CD4-positive, alpha-beta T cell (primary cell): ENCODE measurements at regions not wholly inside any gene's neighbourhood (a gene's known extent, or its start where the extent isn't known, plus 50 kb on each side); places are given as distances from the start of the nearest gene placed in this dataset.
"Not testable (repeated sequence)": the region's sequence is repeated elsewhere in the genome, so short reads cannot be mapped to it uniquely, and the experiment has no call there.

Experiments
- ATAC-seq: fragments of 200-7000 bp; cut with Tn5 transposase; one replicate; pipeline ENCODE4 v1.10.0; 2022; ENCODE audit warnings: mild to moderate bottlenecking; ENCODE audit not compliant: poor library complexity
- CTCF ChIA-PET: fragments of 350-600 bp; sonication (Branson Sonifier 250); formaldehyde crosslinking; loops from one replicate; lab custom pipeline; 2021; ENCODE audit warnings: antibody characterized with exemption, inconsistent platforms; lab: Charles Lee
- POLR2A ChIA-PET: fragments of 350-600 bp; sonication (Branson Sonifier 250); formaldehyde crosslinking; loops from one replicate; lab custom pipeline; 2021; ENCODE audit warnings: antibody characterized with exemption, inconsistent platforms; lab: Charles Lee
- DNase-seq, 14 experiments: peaks; one replicate each; pipeline ENCODE4 v3.0.0-alpha.2; 2013 to 2020; ENCODE audit warnings: mixed read lengths in 2 of 14
- H3K27ac ChIP-seq, 2 donors: one replicate each; pipeline versions ENCODE4 v1.5.1 to v1.7.0; 2013; ENCODE audit warnings: low read length in 2 of 2, low read depth in 1 of 2, mild to moderate bottlenecking in 1 of 2
- H3K27me3 ChIP-seq, 2 experiments: 1 replicate in 1 of 2; 2 replicates in 1 of 2; pipeline versions ENCODE4 v1.6.1 to v1.7.0; 2013; ENCODE audit warnings: low read length in 2 of 2, control low read depth in 1 of 2, mild to moderate bottlenecking in 1 of 2, moderate library complexity in 1 of 2; ENCODE audit not compliant: insufficient read depth in 2 of 2, control insufficient read depth in 1 of 2
- H3K36me3 ChIP-seq: one replicate; pipeline ENCODE4 v1.6.1; 2013; ENCODE audit warnings: low read length, control low read depth; ENCODE audit not compliant: insufficient read depth
- H3K4me1 ChIP-seq: one replicate; pipeline ENCODE4 v1.6.1; 2013; ENCODE audit warnings: low read length, control low read depth; ENCODE audit not compliant: insufficient read depth
- H3K4me3 ChIP-seq: one replicate; pipeline ENCODE4 v1.5.1; 2013; ENCODE audit warnings: mild to moderate bottlenecking, low read length, moderate library complexity
- H3K9me3 ChIP-seq, 2 experiments: 1 replicate in 1 of 2; 2 replicates in 1 of 2; pipeline versions ENCODE4 v1.6.1 to v1.7.0; 2013; ENCODE audit warnings: low read length in 2 of 2, mild to moderate bottlenecking in 2 of 2, control low read depth in 1 of 2, moderate library complexity in 1 of 2; ENCODE audit not compliant: control insufficient read depth in 1 of 2, insufficient read depth in 1 of 2
- H3K27ac Mint-ChIP-seq: one replicate; pipeline ENCODE4 v1.8.0; 2020; ENCODE audit warnings: mixed read lengths
- H3K27me3 Mint-ChIP-seq: one replicate; pipeline ENCODE4 v1.8.0; 2021; ENCODE audit warnings: mixed read lengths
- H3K36me3 Mint-ChIP-seq: one replicate; pipeline ENCODE4 v1.8.0; 2021; ENCODE audit warnings: low read depth, mixed read lengths
- H3K4me1 Mint-ChIP-seq: one replicate; pipeline ENCODE4 v1.8.0; 2021; ENCODE audit warnings: low read depth, mixed read lengths
- H3K4me3 Mint-ChIP-seq: one replicate; pipeline ENCODE4 v1.8.0; 2020; ENCODE audit warnings: mild to moderate bottlenecking, mixed read lengths
- H3K9me3 Mint-ChIP-seq: one replicate; pipeline ENCODE4 v1.8.0; 2020; ENCODE audit warnings: mixed read lengths
- intact Hi-C, 2 experiments: fragments of 100-400 bp; cut with DNase I in 1 of 2; cut with micrococcal nuclease in 1 of 2; formaldehyde crosslinking; loops; one replicate each; pipeline versions ENCODE4 v1.15.1 to v1.9.0; 2023 to 2025; cut with DNase I, micrococcal nuclease

- POLR2A ChIA-PET = not testable (repeated sequence)
Observed at GRCh38 chr1:149267287-149267686, 163.9 kb upstream of the NBPF9 start.

DNA sequence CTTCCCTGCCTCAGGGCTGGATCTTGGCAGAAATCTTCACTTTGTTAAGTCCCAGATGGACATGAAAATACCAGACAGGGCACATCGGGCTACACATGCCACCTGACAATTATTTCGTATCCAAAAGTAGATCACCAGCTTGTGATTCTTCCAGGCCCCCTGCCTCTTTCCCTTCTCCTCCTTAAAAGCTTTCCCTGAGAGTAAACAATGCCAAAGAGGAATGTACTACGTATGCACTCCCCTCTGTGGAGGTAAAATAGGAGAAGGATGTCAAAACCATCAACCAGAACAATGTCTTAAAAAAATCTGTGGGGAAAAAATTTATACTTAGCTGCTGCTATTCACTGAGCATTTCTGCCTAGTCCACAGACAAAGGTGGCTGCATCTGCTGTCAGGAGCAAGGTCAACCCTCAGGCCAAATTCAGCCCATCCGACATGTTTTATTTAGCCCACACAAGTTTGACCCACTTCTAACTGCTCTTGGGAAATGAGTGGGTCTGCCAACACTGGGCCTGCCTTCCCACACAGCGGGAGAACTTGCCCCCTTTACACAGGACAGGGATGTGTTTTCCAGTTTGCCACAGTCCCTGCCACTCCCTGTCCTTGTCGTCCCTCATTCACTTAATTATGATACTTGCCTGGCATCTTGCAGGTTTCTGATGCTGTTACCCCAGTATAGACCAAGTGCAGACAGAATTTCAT lies 165.8 kb upstream of the NBPF9 start:
- H3K4me3 Mint-ChIP-seq, H3K27me3 Mint-ChIP-seq, H3K4me1 ChIP-seq, H3K36me3 ChIP-seq, ATAC-seq, H3K4me1 Mint-ChIP-seq, H3K9me3 Mint-ChIP-seq, intact Hi-C loops, H3K4me3 ChIP-seq, CTCF ChIA-PET, DNase-seq, H3K36me3 Mint-ChIP-seq, H3K9me3 ChIP-seq, POLR2A ChIA-PET, H3K27ac Mint-ChIP-seq, H3K27me3 ChIP-seq, H3K27ac ChIP-seq: not testable (repeated sequence)

More at GRCh38 chr1:149267287-149267686, 163.9 kb upstream of the NBPF9 start:
- H3K27me3 ChIP-seq, DNase-seq, H3K36me3 ChIP-seq, H3K4me3 Mint-ChIP-seq, H3K4me1 ChIP-seq, H3K4me3 ChIP-seq, H3K9me3 Mint-ChIP-seq, ATAC-seq, H3K9me3 ChIP-seq, H3K27ac Mint-ChIP-seq, H3K4me1 Mint-ChIP-seq, H3K36me3 Mint-ChIP-seq, H3K27me3 Mint-ChIP-seq, intact Hi-C loops, CTCF ChIA-PET, H3K27ac ChIP-seq: not testable (repeated sequence)

GRCh38 chr1:149269833-149270232 lies 166.5 kb upstream of the NBPF9 start:
- CTCF ChIA-PET, intact Hi-C loops, H3K4me3 Mint-ChIP-seq, H3K9me3 ChIP-seq, H3K36me3 ChIP-seq, H3K4me1 ChIP-seq, H3K27ac Mint-ChIP-seq, H3K9me3 Mint-ChIP-seq, H3K4me1 Mint-ChIP-seq, H3K27me3 ChIP-seq, H3K4me3 ChIP-seq, DNase-seq, H3K36me3 Mint-ChIP-seq, H3K27me3 Mint-ChIP-seq, H3K27ac ChIP-seq, ATAC-seq, POLR2A ChIA-PET: not testable (repeated sequence)

DNA sequence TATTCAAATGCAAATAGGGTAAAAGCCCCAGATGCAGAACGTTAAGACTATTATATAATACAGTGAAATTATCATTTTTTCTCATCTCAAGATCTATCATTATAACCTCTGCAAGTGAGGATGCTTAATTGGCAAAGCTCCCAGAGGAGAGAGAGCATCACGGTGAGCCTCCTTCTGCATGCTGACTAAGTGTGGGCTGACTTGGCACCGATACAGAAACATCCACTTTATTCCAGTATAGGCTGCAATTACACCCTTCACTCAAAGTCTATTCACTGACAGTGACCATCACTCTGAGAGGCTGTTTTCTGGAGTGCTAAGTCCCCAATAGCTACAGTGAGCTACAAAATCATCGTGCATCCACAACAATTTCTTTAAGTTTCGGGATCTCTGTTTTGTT lies 171.1 kb upstream of the NBPF9 start:
- POLR2A ChIA-PET, H3K27me3 Mint-ChIP-seq, H3K36me3 Mint-ChIP-seq, H3K9me3 ChIP-seq, H3K27me3 ChIP-seq, H3K4me3 ChIP-seq, ATAC-seq, H3K27ac Mint-ChIP-seq, H3K9me3 Mint-ChIP-seq, H3K27ac ChIP-seq, intact Hi-C loops, H3K36me3 ChIP-seq, H3K4me1 ChIP-seq, H3K4me3 Mint-ChIP-seq, DNase-seq, H3K4me1 Mint-ChIP-seq, CTCF ChIA-PET: not testable (repeated sequence)

DNA sequence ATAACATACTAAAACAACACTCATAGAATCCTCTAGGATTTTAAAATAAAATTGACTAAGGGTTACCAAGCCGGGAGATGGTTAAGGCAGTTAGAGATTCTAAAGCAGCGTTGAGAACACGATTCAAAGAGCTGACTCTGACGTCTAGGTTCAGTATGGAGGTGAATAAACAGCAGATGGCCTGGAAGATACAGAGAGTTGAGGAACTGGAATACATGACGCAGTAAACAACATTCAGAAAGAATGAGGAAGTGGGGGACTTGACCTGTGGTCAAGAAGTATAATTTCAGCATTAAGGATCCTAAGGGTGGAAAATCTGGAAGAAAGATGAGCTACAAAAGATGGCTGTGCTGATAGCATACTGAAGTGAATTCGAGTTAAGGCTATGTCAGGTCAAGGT lies 172.5 kb upstream of the NBPF9 start:
- H3K27ac ChIP-seq, POLR2A ChIA-PET, H3K4me1 ChIP-seq, H3K27me3 Mint-ChIP-seq, H3K4me3 ChIP-seq, H3K36me3 ChIP-seq, intact Hi-C loops, H3K4me3 Mint-ChIP-seq, H3K4me1 Mint-ChIP-seq, H3K27me3 ChIP-seq, H3K9me3 ChIP-seq, H3K27ac Mint-ChIP-seq, H3K36me3 Mint-ChIP-seq, ATAC-seq, DNase-seq, H3K9me3 Mint-ChIP-seq, CTCF ChIA-PET: not testable (repeated sequence)

GRCh38 chr1:149276496-149276895 lies 173.1 kb upstream of the NBPF9 start:
- H3K4me3 ChIP-seq, H3K36me3 ChIP-seq, H3K9me3 Mint-ChIP-seq, H3K4me1 Mint-ChIP-seq, CTCF ChIA-PET, H3K27ac ChIP-seq, H3K4me1 ChIP-seq, POLR2A ChIA-PET, H3K27me3 Mint-ChIP-seq, intact Hi-C loops, H3K9me3 ChIP-seq, H3K4me3 Mint-ChIP-seq, H3K36me3 Mint-ChIP-seq, H3K27me3 ChIP-seq, H3K27ac Mint-ChIP-seq, ATAC-seq, DNase-seq: not testable (repeated sequence)

DNA sequence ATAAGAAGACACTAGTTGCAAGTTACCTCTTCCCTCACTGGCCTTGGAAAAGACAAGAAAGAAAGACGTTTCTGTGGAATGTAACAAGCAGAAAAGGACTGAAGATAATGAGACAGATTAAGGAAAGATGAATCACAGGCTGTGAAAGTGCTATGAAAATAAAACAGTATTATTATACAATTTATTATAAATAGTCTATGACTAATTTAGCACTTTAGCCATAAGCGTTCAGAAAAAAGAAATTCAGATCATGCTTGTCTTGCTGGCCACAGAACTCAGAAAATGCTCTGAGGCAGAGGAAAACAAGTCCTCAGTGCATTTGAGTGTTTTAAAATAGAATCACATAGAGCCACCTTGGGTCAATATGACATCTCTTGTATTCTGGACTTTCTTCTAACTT lies 174.8 kb upstream of the NBPF9 start:
- H3K4me1 ChIP-seq, H3K9me3 Mint-ChIP-seq, H3K27me3 Mint-ChIP-seq, H3K4me3 ChIP-seq, H3K36me3 ChIP-seq, H3K4me1 Mint-ChIP-seq, CTCF ChIA-PET, intact Hi-C loops, H3K4me3 Mint-ChIP-seq, H3K27ac ChIP-seq, H3K9me3 ChIP-seq, H3K27ac Mint-ChIP-seq, H3K36me3 Mint-ChIP-seq, POLR2A ChIA-PET, H3K27me3 ChIP-seq, DNase-seq, ATAC-seq: not testable (repeated sequence)
